ENCODE measurements at regions not wholly inside any gene's neighbourhood (a gene's known extent, or its start where the extent isn't known, plus 50 kb on each side); places are given as distances from the start of the nearest gene placed in this dataset.

DNA sequence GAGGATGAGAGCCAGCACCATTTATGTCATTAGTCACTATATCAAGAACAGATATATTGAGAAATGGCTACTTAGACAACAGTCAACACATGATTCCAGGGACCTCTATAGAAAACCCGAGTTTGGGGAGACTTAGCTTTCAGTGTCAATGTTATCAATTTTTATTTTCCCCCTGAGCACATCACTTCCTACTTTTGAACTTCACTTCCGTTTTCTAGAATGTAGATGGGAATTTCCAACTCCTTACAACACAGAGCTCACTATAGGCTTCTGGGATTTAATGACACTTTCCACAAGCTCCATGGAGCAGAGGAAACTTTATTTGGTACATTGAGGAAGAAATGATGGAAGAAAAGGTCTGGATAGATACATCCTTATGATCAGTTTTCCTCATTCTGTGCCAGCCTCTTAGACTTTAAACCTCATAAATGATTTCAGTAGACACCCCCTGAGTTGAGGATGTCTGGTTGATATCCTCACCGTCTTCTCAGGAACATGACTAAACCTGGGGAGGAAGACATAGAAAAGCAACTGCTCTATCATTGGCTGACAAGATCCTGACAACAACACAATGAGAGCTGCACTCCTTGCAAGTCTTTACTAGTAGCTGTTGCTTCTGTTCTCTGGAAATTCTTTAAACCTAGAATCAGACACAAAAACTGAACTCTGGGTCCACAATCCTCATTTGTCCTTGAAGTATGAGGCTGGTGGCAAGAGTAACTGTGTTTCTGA, 449.4 kb upstream of the OR4E1 start (continued):
- TF ChIP-seq CTBP2 (IDR thresholded peaks at IDR 0.05; ENCODE audit: borderline replicate concordance, insufficient read depth, insufficient read length, low read length): no peak
